Neuronal stem cell (in vitro differentiated cells): ENCODE measurements at regions not wholly inside any gene's neighbourhood (a gene's known extent, or its start where the extent isn't known, plus 50 kb on each side); places are given as distances from the start of the nearest gene placed in this dataset.

Experiments
- DNase-seq: peaks from one replicate; pipeline ENCODE4 v3.0.0-alpha.2; 2013; ENCODE audit warnings: low spot score
- H2AFZ ChIP-seq: one replicate; pipeline ENCODE4 v1.6.1; 2013; ENCODE audit warnings: mild to moderate bottlenecking, low read length, inconsistent platforms
- H2AK5ac ChIP-seq: 2 replicates; pipeline ENCODE4 v1.6.1; 2013; ENCODE audit warnings: low read depth, mild to moderate bottlenecking, inconsistent platforms, low read length, moderate library complexity, mixed read lengths
- H2BK120ac ChIP-seq: 2 replicates; pipeline ENCODE4 v1.6.1; 2013; ENCODE audit warnings: low read depth, mild to moderate bottlenecking, inconsistent platforms, low read length, moderate library complexity, mixed read lengths
- H2BK12ac ChIP-seq: one replicate; pipeline ENCODE4 v1.6.1; 2013; ENCODE audit warnings: low read length, inconsistent platforms
- H2BK15ac ChIP-seq: 2 replicates; pipeline ENCODE4 v1.6.1; 2013; ENCODE audit warnings: mild to moderate bottlenecking, low read length, inconsistent platforms, mixed read lengths
- H2BK5ac ChIP-seq: one replicate; pipeline ENCODE4 v1.6.1; 2013; ENCODE audit warnings: inconsistent platforms, mild to moderate bottlenecking, low read length, moderate library complexity
- H3K14ac ChIP-seq: one replicate; pipeline ENCODE4 v1.6.1; 2013; ENCODE audit warnings: low read length, inconsistent platforms
- H3K18ac ChIP-seq: 2 replicates; pipeline ENCODE4 v1.6.1; 2013; ENCODE audit warnings: low read length, inconsistent platforms
- H3K23ac ChIP-seq: 2 replicates; pipeline ENCODE4 v1.6.1; 2013; ENCODE audit warnings: low read depth, mild to moderate bottlenecking, mixed read lengths, low read length, inconsistent platforms; ENCODE audit not compliant: poor library complexity
- H3K27ac ChIP-seq: replicated peaks from 3 replicates; pipeline ENCODE4 v1.5.1; 2013; ENCODE audit warnings: low read length, inconsistent platforms
- H3K27me3 ChIP-seq, 3 experiments: 2 replicates each; pipeline ENCODE4 v1.6.1; 2013; ENCODE audit warnings: low read length in 3 of 3, mild to moderate bottlenecking in 2 of 3, inconsistent platforms in 1 of 3, low read depth in 1 of 3, mixed read lengths in 1 of 3, moderate library complexity in 1 of 3; ENCODE audit not compliant: control insufficient read depth in 3 of 3, insufficient read depth in 3 of 3
- H3K36me3 ChIP-seq, 2 donors: replicated peaks in 1 of 2; 2 replicates each; pipeline ENCODE4 v1.6.1; 2013; ENCODE audit warnings: low read length in 2 of 2; ENCODE audit not compliant: control insufficient read depth in 2 of 2, insufficient read depth in 2 of 2
- H3K4ac ChIP-seq: 2 replicates; pipeline ENCODE4 v1.6.1; 2013; ENCODE audit warnings: inconsistent platforms, mild to moderate bottlenecking, low read length, moderate library complexity
- H3K4me1 ChIP-seq, 2 donors: 1 replicate in 1 of 2; 2 replicates in 1 of 2; pipeline ENCODE4 v1.6.1; 2013; ENCODE audit warnings: low read length in 2 of 2, low read depth in 1 of 2; ENCODE audit not compliant: control insufficient read depth in 2 of 2, insufficient read depth in 1 of 2
- H3K4me2 ChIP-seq: one replicate; pipeline ENCODE4 v1.6.1; 2013; ENCODE audit warnings: mild to moderate bottlenecking, low read length, inconsistent platforms; ENCODE audit not compliant: insufficient read depth, poor library complexity, severe bottlenecking
- H3K4me3 ChIP-seq, 2 donors: 2 replicates each; pipeline ENCODE4 v1.5.1; 2013; ENCODE audit warnings: low read length in 2 of 2, mild to moderate bottlenecking in 2 of 2, inconsistent platforms in 1 of 2, moderate library complexity in 1 of 2
- H3K79me1 ChIP-seq: one replicate; pipeline ENCODE4 v1.6.1; 2013; ENCODE audit warnings: low read depth, mild to moderate bottlenecking, inconsistent platforms, low read length, moderate library complexity
- H3K9ac ChIP-seq: one replicate; pipeline ENCODE4 v1.6.1; 2013; ENCODE audit warnings: mild to moderate bottlenecking, low read depth, low read length, inconsistent platforms; ENCODE audit not compliant: poor library complexity
- H3K9me3 ChIP-seq, 2 donors: replicated peaks in 1 of 2; 2 replicates each; pipeline versions ENCODE3 to v1.6.1; 2013; ENCODE audit warnings: low read length in 2 of 2, mild to moderate bottlenecking in 2 of 2, inconsistent platforms in 1 of 2, low read depth in 1 of 2, mixed read lengths in 1 of 2, moderate library complexity in 1 of 2; ENCODE audit not compliant: control insufficient read depth in 2 of 2, insufficient read depth in 1 of 2
- H4K8ac ChIP-seq: one replicate; pipeline ENCODE4 v1.6.1; 2013; ENCODE audit warnings: low read depth, mild to moderate bottlenecking, inconsistent platforms, low read length, moderate library complexity
- H4K91ac ChIP-seq: one replicate; pipeline ENCODE4 v1.6.1; 2013; ENCODE audit warnings: low read length, low read depth, mild to moderate bottlenecking, inconsistent platforms; ENCODE audit not compliant: poor library complexity
- WGBS, 2 donors: extraction: QIAGEN DNeasy Blood & Tissue Kit; methylation state at CpG; one replicate each; pipeline ENCODE4 v1.1.7; 2013; ENCODE audit warnings: missing lambda C conversion rate in 2 of 2, mixed read lengths in 1 of 2; ENCODE audit not compliant: insufficient read length in 2 of 2, insufficient replicate concordance in 1 of 2; ENCODE audit errors: extremely low coverage in 2 of 2; 5-methylcytosine and 5-hydroxymethylcytosine counted together

- no peak overlapping the region for H3K4ac ChIP-seq
- no peaks in the 10 kb centered on the region for H3K36me3 ChIP-seq
- no peak overlapping the region for H3K4me2 ChIP-seq
- no peak overlapping the region for H2BK120ac ChIP-seq
- no peak overlapping the region for H2BK5ac ChIP-seq
- H3K18ac ChIP-seq, result no peak overlapping the region
- no peak overlapping the region for H4K8ac ChIP-seq
- H2AK5ac ChIP-seq, result no peak overlapping the region
- no peak overlapping the region for H3K27ac ChIP-seq
- no CpG with 5 or more reads among the region's 2 CpGs for WGBS, 2 donors
- H3K4me3 ChIP-seq, result no peak overlapping the region
- H3K79me1 ChIP-seq, result no peaks in the 10 kb centered on the region
- peaks cover 0 to 3% of the 10 kb centered on the region in 2 donors for H3K4me1 ChIP-seq
- H2AFZ ChIP-seq, result no peak overlapping the region
- H3K27me3 ChIP-seq, result no peaks in the 10 kb centered on the region
- peaks cover 0 to 1% of the 10 kb centered on the region in 2 donors for H3K9me3 ChIP-seq
- H3K14ac ChIP-seq, result no peak overlapping the region
- H2BK15ac ChIP-seq, result no peak overlapping the region
- no peak overlapping the region for H3K9ac ChIP-seq
- H2BK12ac ChIP-seq, result no peak overlapping the region
- H3K23ac ChIP-seq, result no peak overlapping the region
- no peak overlapping the region for H4K91ac ChIP-seq
- no peak for DNase-seq
Measured at GRCh38 chr13:63190219-63190618, 1774.6 kb upstream of the PCDH20 start.

- Histone ChIP-seq H3K4me1 (peaks cover 0 to 3% of the 10 kb centered on the region in 2 donors), H3K27ac (no peak overlapping the region), H3K27me3 (no peaks in the 10 kb centered on the region), H2BK120ac (no peak overlapping the region), H3K23ac (no peak overlapping the region), H2BK5ac (no peak overlapping the region), H3K9ac (no peak overlapping the region), H3K36me3 (no peaks in the 10 kb centered on the region), H2BK15ac (no peak overlapping the region), H3K4me3 (no peak overlapping the region), H3K4ac (no peak overlapping the region), H3K14ac (no peak overlapping the region), H3K4me2 (no peak overlapping the region), H3K18ac (no peak overlapping the region), H2AFZ (no peak overlapping the region), H4K91ac (no peak overlapping the region), H2BK12ac (no peak overlapping the region), H4K8ac (no peak overlapping the region), H3K9me3 (peaks cover 0 to 1% of the 10 kb centered on the region in 2 donors), H2AK5ac (no peak overlapping the region), H3K79me1 (no peaks in the 10 kb centered on the region)
- no peak for DNase-seq
- no CpG with 5 or more reads among the region's 9 CpGs for WGBS, 2 donors
Measured at GRCh38 chr13:63189712-63190111, 1774.1 kb upstream of the PCDH20 start.

- no peak overlapping the region for H2AK5ac ChIP-seq
- no peak overlapping the region for H3K9ac ChIP-seq
- H3K4ac ChIP-seq, result no peak overlapping the region
- H2BK15ac ChIP-seq, result no peak overlapping the region
- peaks cover 0 to 1% of the 10 kb centered on the region in 2 donors for H3K9me3 ChIP-seq
- H2AFZ ChIP-seq, result no peak overlapping the region
- no CpG with 5 or more reads among the region's 2 CpGs for WGBS, 2 donors
- DNase-seq, result peak; percentile 47
- H3K4me2 ChIP-seq, result no peak overlapping the region
- no peak overlapping the region for H3K4me3 ChIP-seq
- H3K14ac ChIP-seq, result no peak overlapping the region
- H3K27me3 ChIP-seq, result no peaks in the 10 kb centered on the region
- no peak overlapping the region for H4K8ac ChIP-seq
- H2BK12ac ChIP-seq, result no peak overlapping the region
- no peak overlapping the region for H2BK5ac ChIP-seq
- no peak overlapping the region for H3K23ac ChIP-seq
- no peak overlapping the region for H4K91ac ChIP-seq
- H3K36me3 ChIP-seq, result no peaks in the 10 kb centered on the region
- no peak overlapping the region for H2BK120ac ChIP-seq
- no peak overlapping the region for H3K18ac ChIP-seq
- no peaks in the 10 kb centered on the region for H3K79me1 ChIP-seq
- peaks cover 0 to 3% of the 10 kb centered on the region in 2 donors for H3K4me1 ChIP-seq
- no peak overlapping the region for H3K27ac ChIP-seq
Measured at GRCh38 chr13:63184693-63185092, 1769.0 kb upstream of the PCDH20 start.

- H2BK12ac ChIP-seq, result no peak overlapping the region
- H3K4ac ChIP-seq, result no peak overlapping the region
- H3K27me3 ChIP-seq, result no peaks in the 10 kb centered on the region
- H2BK15ac ChIP-seq, result no peak overlapping the region
- H3K4me1 ChIP-seq, result no peaks in the 10 kb centered on the region
- no peak overlapping the region for H4K91ac ChIP-seq
- no peaks in the 10 kb centered on the region for H3K79me1 ChIP-seq
- no peak for DNase-seq
- H3K27ac ChIP-seq, result no peak overlapping the region
- no peaks in the 10 kb centered on the region for H3K9me3 ChIP-seq
- no peak overlapping the region for H3K9ac ChIP-seq
- H3K36me3 ChIP-seq, result no peaks in the 10 kb centered on the region
- H4K8ac ChIP-seq, result no peak overlapping the region
- no peak overlapping the region for H3K4me3 ChIP-seq
- H2AK5ac ChIP-seq, result no peak overlapping the region
- H3K4me2 ChIP-seq, result no peak overlapping the region
- no peak overlapping the region for H3K14ac ChIP-seq
- H3K18ac ChIP-seq, result no peak overlapping the region
- H2AFZ ChIP-seq, result no peak overlapping the region
- H2BK120ac ChIP-seq, result no peak overlapping the region
- H2BK5ac ChIP-seq, result no peak overlapping the region
- no peak overlapping the region for H3K23ac ChIP-seq
Measured at GRCh38 chr13:63175536-63175935, 1759.9 kb upstream of the PCDH20 start.
